ENCODE measurements at regions not wholly inside any gene's neighbourhood (a gene's known extent, or its start where the extent isn't known, plus 50 kb on each side); places are given as distances from the start of the nearest gene placed in this dataset.

GRCh38 chr1:75991497-75992114, 59.4 kb upstream of the ASB17 start:
- intact Hi-C loops (cut with DNase I), result no loop called here
- TF ChIP-seq CTCF (IDR thresholded peaks at IDR 0.05), result peak; percentile 58 to 75 (median 68)
- whole genome bisulfite sequencing, 2 donors, result 12 to 13% methylated on average over 8 of the region's 8 CpGs
- no peak overlapping the region for H3K27ac ChIP-seq
- no peaks in the 10 kb centered on the region for H3K36me3 ChIP-seq
- DNase-seq (peak; percentile 81 to 94 (median 90)), ATAC-seq (peak; percentile 80 to 95 (median 92)), FAIRE-seq (peak; percentile 79)
- H3K9me3 ChIP-seq, result no peaks in the 10 kb centered on the region
- no peaks in the 10 kb centered on the region for H3K27me3 ChIP-seq
- no peak overlapping the region for H3K4me3 ChIP-seq
- no peaks in the 10 kb centered on the region for H3K4me1 ChIP-seq

GRCh38 chr1:75992312-75992711, 60.1 kb upstream of the ASB17 start:
- FAIRE-seq, result no peak
- Histone ChIP-seq H3K27ac (no peak overlapping the region), H3K9me3 (no peaks in the 10 kb centered on the region), H3K27me3 (no peaks in the 10 kb centered on the region), H3K4me1 (no peaks in the 10 kb centered on the region), H3K4me3 (no peak overlapping the region), H3K36me3 (no peaks in the 10 kb centered on the region)
- ATAC-seq, result no peak
- TF ChIP-seq CTCF (IDR thresholded peaks at IDR 0.05), result no peak
- 46 to 67% methylated on average over 3 of the region's 3 CpGs for WGBS, 2 donors
- no peak for DNase-seq
- intact Hi-C loops (cut with DNase I), result no loop called here

- no peak for ATAC-seq
- Histone ChIP-seq H3K36me3 (no peaks in the 10 kb centered on the region), H3K27me3 (no peaks in the 10 kb centered on the region), H3K4me1 (no peaks in the 10 kb centered on the region), H3K4me3 (no peak overlapping the region), H3K27ac (no peak overlapping the region), H3K9me3 (no peaks in the 10 kb centered on the region)
- DNase-seq, result no peak
- TF ChIP-seq CTCF (IDR thresholded peaks at IDR 0.05), result no peak
- no peak for FAIRE-seq
- intact Hi-C loops (cut with DNase I), result no loop called here
Observed at GRCh38 chr1:75993661-75994060, 61.5 kb upstream of the ASB17 start.

- FAIRE-seq (no peak), DNase-seq (no peak), ATAC-seq (no peak)
- 53 to 71% methylated on average over 1 of the region's 1 CpG for WGBS, 2 donors
- intact Hi-C loops (cut with DNase I), result no loop called here
- Histone ChIP-seq H3K36me3 (no peaks in the 10 kb centered on the region), H3K27me3 (no peaks in the 10 kb centered on the region), H3K4me1 (no peaks in the 10 kb centered on the region), H3K9me3 (no peaks in the 10 kb centered on the region), H3K4me3 (no peak overlapping the region), H3K27ac (no peak overlapping the region)
- TF ChIP-seq CTCF (IDR thresholded peaks at IDR 0.05), result no peak
Observed at GRCh38 chr1:75996196-75996595, 64.0 kb upstream of the ASB17 start.

GRCh38 chr1:75999034-75999433, 66.8 kb upstream of the ASB17 start:
- H3K27me3 ChIP-seq, result no peaks in the 10 kb centered on the region
- no peaks in the 10 kb centered on the region for H3K36me3 ChIP-seq
- H3K4me3 ChIP-seq, result no peak overlapping the region
- ATAC-seq (no peak), FAIRE-seq (no peak), DNase-seq (no peak)
- H3K4me1 ChIP-seq, result no peaks in the 10 kb centered on the region
- intact Hi-C loops (cut with DNase I), result no loop called here
- no peak for TF ChIP-seq CTCF (IDR thresholded peaks at IDR 0.05)
- H3K27ac ChIP-seq, result no peak overlapping the region
- 80 to 91% methylated on average over 2 of the region's 2 CpGs for WGBS, 2 donors
- no peaks in the 10 kb centered on the region for H3K9me3 ChIP-seq
